Heart left ventricle (tissue), 16 donors: ENCODE measurements at regions not wholly inside any gene's neighbourhood (a gene's known extent, or its start where the extent isn't known, plus 50 kb on each side); places are given as distances from the start of the nearest gene placed in this dataset.

Source experiments
- ATAC-seq, 4 donors: fragments of 200-7000 bp; cut with Tn5 transposase; one replicate each; pipeline ENCODE4 v1.9.1; 2020 to 2022; ENCODE audit warnings: moderate library complexity in 4 of 4, mild to moderate bottlenecking in 3 of 4, moderate number of reproducible peaks in 1 of 4
- DNase-seq, 5 donors: peaks; one replicate each; pipeline ENCODE4 v3.0.0-alpha.2; 2020
- H3K27ac ChIP-seq, 12 donors: fragments of 200-600 bp; sonication (generic) in 4 of 12; one replicate each; pipeline versions ENCODE4 v1.5.0 to v1.8.0; 2016 to 2022; ENCODE audit warnings: mild to moderate bottlenecking in 2 of 12
- H3K27me3 ChIP-seq, 9 donors: fragments of 200-600 bp; sonication (generic) in 2 of 9; one replicate each; pipeline versions ENCODE4 v1.5.1 to v1.8.0; 2016 to 2022; ENCODE audit warnings: mild to moderate bottlenecking in 3 of 9
- H3K36me3 ChIP-seq, 9 donors: fragments of 200-600 bp; sonication (generic) in 2 of 9; one replicate each; pipeline versions ENCODE4 v1.5.0 to v1.8.0; 2018 to 2022; ENCODE audit warnings: mild to moderate bottlenecking in 2 of 9
- H3K4me1 ChIP-seq, 12 donors: fragments of 200-600 bp; sonication (generic) in 4 of 12; one replicate each; pipeline versions ENCODE4 v1.5.0 to v1.8.0; 2016 to 2022; ENCODE audit warnings: mild to moderate bottlenecking in 3 of 12
- H3K4me3 ChIP-seq, 12 donors: fragments of 200-600 bp; sonication (generic) in 4 of 12; one replicate each; pipeline versions ENCODE4 v1.5.0 to v1.8.0; 2017 to 2022; ENCODE audit warnings: mild to moderate bottlenecking in 9 of 12, moderate library complexity in 4 of 12
- H3K9me3 ChIP-seq, 12 donors: fragments of 200-600 bp; sonication (generic) in 4 of 12; one replicate each; pipeline versions ENCODE4 v1.5.0 to v1.8.0; 2016 to 2022; ENCODE audit warnings: mild to moderate bottlenecking in 1 of 12
- POLR2A ChIP-seq, 2 donors: fragments of 450-650 bp; IDR thresholded peaks; one replicate each; pipeline ENCODE4 v1.6.1; 2017; ENCODE audit warnings: antibody characterized with exemption in 2 of 2, mild to moderate bottlenecking in 2 of 2, moderate library complexity in 2 of 2
- WGBS, 4 donors: extraction: QIAGEN DNeasy Blood & Tissue Kit in 2 of 4; methylation state at CpG; one replicate each; pipeline versions ENCODE4 v1.1.5 to v1.1.7; 2013 to 2018; 5-methylcytosine and 5-hydroxymethylcytosine counted together
- intact Hi-C, 10 donors: fragments of 100-400 bp; cut with DNase I; formaldehyde crosslinking; loops; one replicate each; pipeline versions ENCODE4 v1.11.1 to v1.14.2; 2022
- TF ChIP-seq, protein P1 (sequence below), 12 donors: fragments of 200-600 bp; sonication (generic) in 4 of 12; IDR thresholded peaks; one replicate each; pipeline versions ENCODE4 v1.5.0 to v1.8.0; 2018 to 2022; ENCODE audit warnings: antibody characterized with exemption in 12 of 12, mild to moderate bottlenecking in 5 of 12
- donor health status: ischemic (EF 13 %, LVEDD 7.1; RV severe dilation, severe dysfunction).
- donor health status: healthy with polysubstance abuse.
- donor health status: DM: no; HTN: yes; CAD: no.
- donor health status: DM: no; HTN: no; CAD: no.
- donor health status: ischemic (EF 25% LVEDD 6.9; RV normal size, moderate dysfunction).
- donor health status: ischemic (EF 25% LVEDD 5.7; RV mildly dilated, moderate dysfunction).
- donor health status: healthy.
- donor health status: DM: yes; HTN: yes; CAD: no.
- donor health status: ischemic (EF 35%, LVEDD 5.7; RV mildly dilated, moderate dysfunction).
- donor health status: nonischemic (EF 11% LVEDD 7.7; RV severe dilation, severe dysfunction).
- donor health status: DM: yes; HTN: yes; CAD: no.
- donor health status: PGD.
- donor health status: ischemic (EF 29% LVEDD 5.4; RV normal size, mild dysfunction).
- donor health status: nonischemic (EF 23%, LVEDD 6.1; RV moderate dilation, normal function).

DNA sequence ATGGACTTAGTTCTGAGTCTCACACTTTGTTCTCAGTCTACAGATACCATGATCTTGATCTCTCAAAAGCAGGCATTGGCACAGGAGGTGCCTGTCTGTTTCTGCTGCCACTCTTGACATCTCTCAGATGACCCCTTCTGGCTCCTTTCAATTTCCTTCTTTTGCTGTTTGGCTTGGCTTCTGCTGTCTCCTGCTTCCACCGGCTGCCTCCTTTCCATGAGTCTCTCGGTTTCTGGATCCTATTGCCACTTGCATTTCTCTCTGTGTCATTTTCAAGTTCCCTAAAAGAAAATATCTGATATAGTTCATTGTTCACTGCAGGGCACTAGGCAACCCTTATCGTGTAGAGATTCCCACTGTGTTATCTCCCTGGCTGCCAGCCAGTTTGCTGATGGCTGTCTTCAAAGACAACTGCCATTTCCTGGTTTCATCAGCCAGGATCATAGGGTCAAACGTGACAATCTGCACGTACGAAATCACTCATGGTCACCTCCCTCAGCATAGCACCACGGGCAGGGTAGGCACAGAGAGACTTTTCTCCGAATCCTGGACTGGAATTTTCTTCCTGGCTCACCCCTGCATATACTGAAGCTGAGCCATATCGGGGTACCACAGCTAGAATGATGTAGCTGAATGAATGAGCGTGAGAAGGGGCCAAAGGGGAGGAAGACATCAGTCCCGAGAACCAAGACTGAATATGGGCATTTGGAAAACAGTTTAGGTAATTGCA is 144.6 kb upstream of the TMEM170B start:
- intact Hi-C loops = no loop called here
- Histone ChIP-seq H3K4me3 (no peak overlapping the region), H3K4me1 (peaks cover 0 to 37% (median 15%) of the 10 kb centered on the region in 12 donors), H3K9me3 (peaks cover 0 to 10% (median 0%) of the 10 kb centered on the region in 12 donors), H3K36me3 (no peaks in the 10 kb centered on the region), H3K27ac (peak overlapping the region in 11 of 12 donors; percentile 2 to 58 (median 43)), H3K27me3 (no peaks in the 10 kb centered on the region)
- peak in 2 of 5 donors; percentile 40 to 50 for DNase-seq
- WGBS, 4 donors = 23 to 30% (median 27%) methylated on average over 11 of the region's 11 CpGs
- TF ChIP-seq POLR2A (IDR thresholded peaks at IDR 0.05) = no peak
- TF ChIP-seq, protein P1, sequence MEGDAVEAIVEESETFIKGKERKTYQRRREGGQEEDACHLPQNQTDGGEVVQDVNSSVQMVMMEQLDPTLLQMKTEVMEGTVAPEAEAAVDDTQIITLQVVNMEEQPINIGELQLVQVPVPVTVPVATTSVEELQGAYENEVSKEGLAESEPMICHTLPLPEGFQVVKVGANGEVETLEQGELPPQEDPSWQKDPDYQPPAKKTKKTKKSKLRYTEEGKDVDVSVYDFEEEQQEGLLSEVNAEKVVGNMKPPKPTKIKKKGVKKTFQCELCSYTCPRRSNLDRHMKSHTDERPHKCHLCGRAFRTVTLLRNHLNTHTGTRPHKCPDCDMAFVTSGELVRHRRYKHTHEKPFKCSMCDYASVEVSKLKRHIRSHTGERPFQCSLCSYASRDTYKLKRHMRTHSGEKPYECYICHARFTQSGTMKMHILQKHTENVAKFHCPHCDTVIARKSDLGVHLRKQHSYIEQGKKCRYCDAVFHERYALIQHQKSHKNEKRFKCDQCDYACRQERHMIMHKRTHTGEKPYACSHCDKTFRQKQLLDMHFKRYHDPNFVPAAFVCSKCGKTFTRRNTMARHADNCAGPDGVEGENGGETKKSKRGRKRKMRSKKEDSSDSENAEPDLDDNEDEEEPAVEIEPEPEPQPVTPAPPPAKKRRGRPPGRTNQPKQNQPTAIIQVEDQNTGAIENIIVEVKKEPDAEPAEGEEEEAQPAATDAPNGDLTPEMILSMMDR (IDR thresholded peaks at IDR 0.05) = peak in 1 of 12 donors; percentile 5
- ATAC-seq = peak; percentile 12 to 60 (median 55)

DNA sequence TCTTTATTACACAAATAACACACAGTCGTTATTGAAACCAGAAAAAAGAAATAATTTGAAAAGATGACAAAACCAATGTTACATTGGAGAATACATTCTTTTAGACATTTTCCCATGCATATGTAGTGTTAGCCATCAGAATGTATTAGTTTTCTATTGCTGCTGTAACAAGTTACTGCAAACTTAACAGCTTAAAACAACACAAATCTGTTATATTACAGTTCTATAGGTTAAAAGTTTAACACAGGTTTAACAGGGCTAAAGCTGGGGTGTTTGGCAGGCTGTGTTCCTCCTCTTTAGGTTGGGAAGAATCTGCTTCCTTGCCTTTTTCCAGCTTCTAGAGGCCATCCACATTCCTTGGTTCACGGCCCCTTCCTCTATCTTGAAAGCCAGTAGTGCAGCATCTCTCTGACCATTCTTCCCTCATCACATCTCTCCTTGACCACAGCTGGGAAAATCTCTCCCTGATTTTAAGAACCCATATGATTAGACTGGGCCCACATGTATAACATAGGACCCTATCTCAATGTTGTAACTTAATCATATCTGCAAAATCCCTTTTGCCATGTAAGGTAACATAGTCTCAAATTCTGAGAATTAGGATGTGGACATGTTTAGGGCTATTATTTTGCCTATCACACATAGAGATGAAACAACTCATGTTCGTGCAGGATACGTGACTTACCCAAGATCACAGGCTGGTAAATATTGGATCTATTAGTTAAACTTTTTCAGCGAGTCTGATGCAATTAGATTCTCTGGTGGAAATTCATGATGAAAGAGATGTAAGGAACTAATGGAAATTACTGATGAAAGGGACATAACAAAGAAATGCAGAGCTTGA is 145.4 kb upstream of the TMEM170B start:
- intact Hi-C loops = no loop called here
- peaks cover 0 to 36% (median 15%) of the 10 kb centered on the region in 12 donors for H3K4me1 ChIP-seq
- ATAC-seq = no peak
- H3K27ac ChIP-seq = peak overlapping the region in 10 of 12 donors; percentile 21 to 58 (median 43)
- WGBS, 4 donors = 91 to 96% (median 93%) methylated on average over 5 of the region's 5 CpGs
- H3K27me3 ChIP-seq = no peaks in the 10 kb centered on the region
- H3K9me3 ChIP-seq = peaks cover 0 to 10% (median 0%) of the 10 kb centered on the region in 12 donors
- TF ChIP-seq, protein P1 (IDR thresholded peaks at IDR 0.05) = no peak
- TF ChIP-seq POLR2A (IDR thresholded peaks at IDR 0.05) = no peak
- H3K4me3 ChIP-seq = no peak overlapping the region
- DNase-seq = no peak
- H3K36me3 ChIP-seq = no peaks in the 10 kb centered on the region

DNA sequence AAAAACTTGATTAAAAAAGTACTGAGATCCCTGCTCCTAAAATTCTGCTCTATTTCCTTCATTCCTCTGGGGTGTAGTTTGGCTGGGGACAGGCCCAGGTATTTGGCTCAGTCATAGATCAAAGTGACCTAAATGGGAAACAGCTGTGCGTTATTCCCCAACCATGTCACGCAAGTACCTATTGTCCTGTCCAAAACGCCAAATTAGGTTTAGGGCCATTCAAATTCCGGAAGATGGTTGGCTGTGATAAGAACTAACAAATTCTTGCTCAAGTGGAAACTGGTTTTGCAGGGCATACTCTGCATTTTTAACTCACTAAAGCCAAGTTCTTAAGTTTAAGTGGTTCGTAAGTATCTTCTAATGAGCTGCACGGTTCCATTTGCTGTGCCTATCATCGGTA is 147.6 kb upstream of the TMEM170B start:
- WGBS, 4 donors = 47 to 55% (median 50%) methylated on average over 7 of the region's 7 CpGs
- Histone ChIP-seq H3K36me3 (no peaks in the 10 kb centered on the region), H3K27ac (peak overlapping the region; percentile 33 to 78 (median 70)), H3K9me3 (peaks cover 0 to 10% (median 0%) of the 10 kb centered on the region in 12 donors), H3K4me1 (peaks cover 0 to 43% (median 15%) of the 10 kb centered on the region in 12 donors), H3K27me3 (no peaks in the 10 kb centered on the region), H3K4me3 (no peak overlapping the region)
- DNase-seq (peak in 3 of 5 donors; percentile 43 to 49 (median 45)), ATAC-seq (peak; percentile 75 to 95 (median 78))
- TF ChIP-seq POLR2A (IDR thresholded peaks at IDR 0.05) = no peak
- TF ChIP-seq, protein P1 (IDR thresholded peaks at IDR 0.05) = no peak
- intact Hi-C loops = no loop called here
